ENCODE measurements at regions not wholly inside any gene's neighbourhood (a gene's known extent, or its start where the extent isn't known, plus 50 kb on each side); places are given as distances from the start of the nearest gene placed in this dataset.
"Not testable (repeated sequence)": the region's sequence is repeated elsewhere in the genome, so short reads cannot be mapped to it uniquely, and the experiment has no call there.

GRCh38 chr3:8166014-8166413, 335.6 kb upstream of the LMCD1 start:
- Histone ChIP-seq H3K9me3 (ENCODE audit: control insufficient read depth in 5 of 5, low read length in 5 of 5) (peaks cover 0 to 7% (median 4%) of the 10 kb centered on the region in 5 donors), H3K4me3 (ENCODE audit: low read depth in 1 of 5, low read length in 5 of 5) (no peak overlapping the region), H3K27me3 (ENCODE audit: control insufficient read depth in 5 of 5, insufficient read depth in 4 of 5, low read length in 5 of 5) (no peaks in the 10 kb centered on the region), H3K9ac (ENCODE audit: low read length in 5 of 5) (no peak overlapping the region), H3K36me3 (ENCODE audit: control insufficient read depth in 5 of 5, insufficient read depth in 5 of 5, low read length in 5 of 5) (no peaks in the 10 kb centered on the region), H3K4me1 (ENCODE audit: control insufficient read depth in 5 of 5, insufficient read depth in 5 of 5, low read length in 5 of 5) (no peaks in the 10 kb centered on the region), H3K27ac (ENCODE audit: low read depth, low read length) (no peak overlapping the region)

DNA sequence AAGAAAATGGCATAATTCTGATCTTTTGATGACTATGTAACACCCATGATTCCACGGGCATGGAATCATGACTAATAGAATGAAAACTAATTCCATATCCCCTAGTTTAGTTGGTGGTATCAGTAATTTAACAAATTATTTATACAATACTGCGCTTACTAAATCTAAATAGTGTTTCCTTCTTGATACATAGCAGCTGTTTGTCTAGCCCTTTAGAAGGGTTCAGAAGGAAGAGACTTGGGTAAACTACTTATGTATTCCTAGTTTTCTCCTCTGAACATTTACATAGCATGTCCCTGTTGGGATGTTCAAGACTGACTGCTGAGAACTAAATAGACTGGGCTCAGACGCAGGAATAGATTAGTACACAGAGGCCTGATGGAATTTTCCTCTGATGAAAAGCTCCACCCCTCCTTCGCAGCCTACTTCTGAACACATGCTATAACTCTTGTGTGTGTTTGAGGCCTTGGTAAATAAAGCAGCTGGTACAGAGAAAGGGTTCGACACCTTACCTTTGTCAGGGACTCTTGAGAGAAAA, 330.6 kb upstream of the LMCD1 start:
- Histone ChIP-seq H3K4me1 (ENCODE audit: control insufficient read depth in 5 of 5, insufficient read depth in 5 of 5, low read length in 5 of 5) (no peaks in the 10 kb centered on the region), H3K27me3 (ENCODE audit: control insufficient read depth in 5 of 5, insufficient read depth in 4 of 5, low read length in 5 of 5) (no peaks in the 10 kb centered on the region), H3K9ac (ENCODE audit: low read length in 5 of 5) (no peak overlapping the region), H3K4me3 (ENCODE audit: low read depth in 1 of 5, low read length in 5 of 5) (no peak overlapping the region), H3K9me3 (ENCODE audit: control insufficient read depth in 5 of 5, low read length in 5 of 5) (peaks cover 0 to 7% (median 0%) of the 10 kb centered on the region in 5 donors), H3K27ac (ENCODE audit: low read depth, low read length) (no peak overlapping the region), H3K36me3 (ENCODE audit: control insufficient read depth in 5 of 5, insufficient read depth in 5 of 5, low read length in 5 of 5) (no peaks in the 10 kb centered on the region)

DNA sequence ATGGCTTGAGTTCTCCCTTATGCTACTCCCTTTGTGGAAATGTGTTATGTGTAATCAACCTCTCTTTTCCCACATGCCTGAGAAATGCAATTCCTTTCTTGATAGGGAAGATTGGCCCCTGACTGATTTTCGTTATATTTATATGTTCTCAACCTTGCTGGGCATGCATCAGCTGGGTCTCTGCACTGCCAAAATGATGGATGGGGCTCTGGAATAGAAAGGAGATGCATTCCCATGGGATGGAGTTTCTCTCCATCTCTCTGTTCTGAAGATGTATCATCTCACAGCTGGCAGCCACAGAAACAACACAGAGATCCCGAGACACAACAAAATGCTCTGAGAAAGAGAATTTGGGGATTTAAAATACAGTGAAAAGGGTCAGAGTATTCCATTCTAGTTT, 327.7 kb upstream of the LMCD1 start:
- Histone ChIP-seq H3K4me3 (ENCODE audit: low read depth in 1 of 5, low read length in 5 of 5) (no peak overlapping the region), H3K27ac (ENCODE audit: low read depth, low read length) (no peak overlapping the region), H3K9me3 (ENCODE audit: control insufficient read depth in 5 of 5, low read length in 5 of 5) (no peaks in the 10 kb centered on the region), H3K27me3 (ENCODE audit: control insufficient read depth in 5 of 5, insufficient read depth in 4 of 5, low read length in 5 of 5) (no peaks in the 10 kb centered on the region), H3K9ac (ENCODE audit: low read length in 5 of 5) (no peak overlapping the region), H3K4me1 (ENCODE audit: control insufficient read depth in 5 of 5, insufficient read depth in 5 of 5, low read length in 5 of 5) (no peaks in the 10 kb centered on the region), H3K36me3 (ENCODE audit: control insufficient read depth in 5 of 5, insufficient read depth in 5 of 5, low read length in 5 of 5) (no peaks in the 10 kb centered on the region)

GRCh38 chr3:8176759-8177483, 324.7 kb upstream of the LMCD1 start:
- not testable (repeated sequence) for H3K4me1 ChIP-seq (ENCODE audit: control insufficient read depth in 5 of 5, insufficient read depth in 5 of 5, low read length in 5 of 5); H3K4me3 ChIP-seq (ENCODE audit: low read depth in 1 of 5, low read length in 5 of 5); H3K27me3 ChIP-seq (ENCODE audit: control insufficient read depth in 5 of 5, insufficient read depth in 4 of 5, low read length in 5 of 5); H3K9ac ChIP-seq (ENCODE audit: low read length in 5 of 5); H3K36me3 ChIP-seq (ENCODE audit: control insufficient read depth in 5 of 5, insufficient read depth in 5 of 5, low read length in 5 of 5); H3K27ac ChIP-seq (ENCODE audit: low read depth, low read length); H3K9me3 ChIP-seq (ENCODE audit: control insufficient read depth in 5 of 5, low read length in 5 of 5)

DNA sequence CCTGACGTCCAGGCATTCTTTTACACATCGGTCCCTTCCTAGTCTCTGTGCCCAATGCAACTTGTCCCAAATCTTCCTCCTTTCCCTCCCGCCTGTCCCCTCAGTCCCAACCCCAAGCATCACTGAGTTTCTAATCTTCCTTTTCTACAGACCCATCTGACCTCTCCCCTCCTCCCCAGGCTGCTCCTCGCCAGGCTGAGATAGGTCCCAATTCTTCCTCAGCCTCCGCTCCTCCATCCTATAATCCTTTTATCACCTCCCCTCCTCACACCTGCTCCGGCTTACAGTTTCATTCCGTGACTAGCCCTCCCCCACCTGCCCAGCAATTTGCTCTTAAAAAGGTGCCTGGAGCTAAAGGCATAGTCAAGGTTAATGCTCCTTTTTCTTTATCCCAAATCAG, 323.1 kb upstream of the LMCD1 start:
- H3K4me1 ChIP-seq (ENCODE audit: control insufficient read depth in 5 of 5, insufficient read depth in 5 of 5, low read length in 5 of 5); H3K27me3 ChIP-seq (ENCODE audit: control insufficient read depth in 5 of 5, insufficient read depth in 4 of 5, low read length in 5 of 5); H3K9ac ChIP-seq (ENCODE audit: low read length in 5 of 5); H3K36me3 ChIP-seq (ENCODE audit: control insufficient read depth in 5 of 5, insufficient read depth in 5 of 5, low read length in 5 of 5); H3K9me3 ChIP-seq (ENCODE audit: control insufficient read depth in 5 of 5, low read length in 5 of 5); H3K4me3 ChIP-seq (ENCODE audit: low read depth in 1 of 5, low read length in 5 of 5); H3K27ac ChIP-seq (ENCODE audit: low read depth, low read length): not testable (repeated sequence)

DNA sequence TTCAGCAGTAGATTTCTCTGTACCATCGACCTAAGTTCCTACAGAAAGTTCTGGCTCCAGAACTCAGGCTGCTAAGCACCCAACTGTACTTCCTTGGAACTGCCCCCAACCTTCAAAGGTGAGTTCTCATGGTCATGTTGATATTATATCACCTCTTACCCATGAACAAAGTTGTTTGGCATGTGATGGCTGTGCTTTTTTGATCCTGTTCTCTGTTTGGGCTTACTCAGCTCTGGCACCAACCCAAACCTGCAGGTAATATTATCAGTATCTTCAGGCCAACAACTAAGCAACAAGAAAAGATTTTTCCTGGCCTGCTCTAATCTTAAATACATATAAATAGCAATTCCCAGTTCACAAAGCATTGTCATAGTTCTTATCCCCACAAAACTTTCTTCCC, 318.7 kb upstream of the LMCD1 start:
- Histone ChIP-seq H3K36me3 (ENCODE audit: control insufficient read depth in 5 of 5, insufficient read depth in 5 of 5, low read length in 5 of 5) (no peaks in the 10 kb centered on the region), H3K9me3 (ENCODE audit: control insufficient read depth in 5 of 5, low read length in 5 of 5) (no peaks in the 10 kb centered on the region), H3K27ac (ENCODE audit: low read depth, low read length) (no peak overlapping the region), H3K27me3 (ENCODE audit: control insufficient read depth in 5 of 5, insufficient read depth in 4 of 5, low read length in 5 of 5) (no peaks in the 10 kb centered on the region), H3K9ac (ENCODE audit: low read length in 5 of 5) (no peak overlapping the region), H3K4me1 (ENCODE audit: control insufficient read depth in 5 of 5, insufficient read depth in 5 of 5, low read length in 5 of 5) (no peaks in the 10 kb centered on the region), H3K4me3 (ENCODE audit: low read depth in 1 of 5, low read length in 5 of 5) (no peak overlapping the region)

- no peaks in the 10 kb centered on the region for H3K9me3 ChIP-seq (ENCODE audit: control insufficient read depth in 5 of 5, low read length in 5 of 5)
- H3K27ac ChIP-seq (ENCODE audit: low read depth, low read length) = no peak overlapping the region
- no peaks in the 10 kb centered on the region for H3K27me3 ChIP-seq (ENCODE audit: control insufficient read depth in 5 of 5, insufficient read depth in 4 of 5, low read length in 5 of 5)
- H3K4me1 ChIP-seq (ENCODE audit: control insufficient read depth in 5 of 5, insufficient read depth in 5 of 5, low read length in 5 of 5) = no peaks in the 10 kb centered on the region
- no peak overlapping the region for H3K4me3 ChIP-seq (ENCODE audit: low read depth in 1 of 5, low read length in 5 of 5)
- no peaks in the 10 kb centered on the region for H3K36me3 ChIP-seq (ENCODE audit: control insufficient read depth in 5 of 5, insufficient read depth in 5 of 5, low read length in 5 of 5)
- no peak overlapping the region for H3K9ac ChIP-seq (ENCODE audit: low read length in 5 of 5)
Measured at GRCh38 chr3:8183627-8184026, 318.0 kb upstream of the LMCD1 start.

DNA sequence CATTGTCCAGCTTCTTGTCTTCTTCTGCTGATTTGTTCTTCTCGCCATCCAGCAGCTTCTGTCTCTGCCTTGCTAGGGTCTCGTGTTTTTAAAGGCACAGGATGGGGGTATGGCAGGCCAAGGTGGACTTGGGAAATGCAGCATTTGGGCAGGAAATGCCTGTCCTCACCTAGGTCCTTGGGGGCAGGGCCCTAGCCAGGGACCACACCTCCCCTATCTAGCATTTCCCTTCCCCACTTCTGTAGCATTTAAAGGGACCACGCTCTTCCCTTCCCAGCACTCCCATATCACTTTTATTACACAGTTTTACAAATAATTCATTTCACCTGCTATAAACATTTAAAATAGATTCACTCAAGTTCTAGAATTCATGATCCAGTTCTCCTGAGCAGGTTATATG, 315.4 kb upstream of the LMCD1 start:
- Histone ChIP-seq H3K9ac (ENCODE audit: low read length in 5 of 5) (no peak overlapping the region), H3K4me1 (ENCODE audit: control insufficient read depth in 5 of 5, insufficient read depth in 5 of 5, low read length in 5 of 5) (no peaks in the 10 kb centered on the region), H3K36me3 (ENCODE audit: control insufficient read depth in 5 of 5, insufficient read depth in 5 of 5, low read length in 5 of 5) (no peaks in the 10 kb centered on the region), H3K4me3 (ENCODE audit: low read depth in 1 of 5, low read length in 5 of 5) (no peak overlapping the region), H3K9me3 (ENCODE audit: control insufficient read depth in 5 of 5, low read length in 5 of 5) (peaks cover 0 to under 1% (median 0%) of the 10 kb centered on the region in 5 donors), H3K27me3 (ENCODE audit: control insufficient read depth in 5 of 5, insufficient read depth in 4 of 5, low read length in 5 of 5) (no peaks in the 10 kb centered on the region), H3K27ac (ENCODE audit: low read depth, low read length) (no peak overlapping the region)

DNA sequence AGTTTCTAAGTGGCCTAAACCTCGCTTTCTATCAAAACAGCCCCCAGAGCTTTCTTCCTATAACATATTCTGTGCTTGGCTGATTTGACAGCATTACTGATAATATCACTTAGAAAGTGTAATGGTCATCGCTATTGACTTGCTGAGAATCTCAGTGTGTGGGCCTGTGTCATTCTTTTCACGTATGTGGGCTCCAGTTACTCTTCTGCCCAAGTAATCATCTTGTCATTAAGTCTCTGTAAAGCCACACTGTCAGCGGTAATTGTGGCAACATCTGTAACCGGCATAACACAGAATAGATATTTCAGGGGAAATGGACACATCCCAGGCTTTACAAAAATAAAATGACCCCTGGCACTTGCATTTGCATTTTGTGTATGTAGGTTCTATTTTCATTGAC, 313.6 kb upstream of the LMCD1 start:
- no peaks in the 10 kb centered on the region for H3K36me3 ChIP-seq (ENCODE audit: control insufficient read depth in 5 of 5, insufficient read depth in 5 of 5, low read length in 5 of 5)
- H3K4me3 ChIP-seq (ENCODE audit: low read depth in 1 of 5, low read length in 5 of 5) = no peak overlapping the region
- no peaks in the 10 kb centered on the region for H3K27me3 ChIP-seq (ENCODE audit: control insufficient read depth in 5 of 5, insufficient read depth in 4 of 5, low read length in 5 of 5)
- peaks cover 0 to 3% (median 0%) of the 10 kb centered on the region in 5 donors for H3K9me3 ChIP-seq (ENCODE audit: control insufficient read depth in 5 of 5, low read length in 5 of 5)
- no peak overlapping the region for H3K27ac ChIP-seq (ENCODE audit: low read depth, low read length)
- H3K4me1 ChIP-seq (ENCODE audit: control insufficient read depth in 5 of 5, insufficient read depth in 5 of 5, low read length in 5 of 5) = no peaks in the 10 kb centered on the region
- no peak overlapping the region for H3K9ac ChIP-seq (ENCODE audit: low read length in 5 of 5)

- Histone ChIP-seq H3K27ac (ENCODE audit: low read depth, low read length) (no peak overlapping the region), H3K9ac (ENCODE audit: low read length in 5 of 5) (no peak overlapping the region), H3K36me3 (ENCODE audit: control insufficient read depth in 5 of 5, insufficient read depth in 5 of 5, low read length in 5 of 5) (no peaks in the 10 kb centered on the region), H3K27me3 (ENCODE audit: control insufficient read depth in 5 of 5, insufficient read depth in 4 of 5, low read length in 5 of 5) (no peaks in the 10 kb centered on the region), H3K9me3 (ENCODE audit: control insufficient read depth in 5 of 5, low read length in 5 of 5) (peaks cover 0 to 3% (median 0%) of the 10 kb centered on the region in 5 donors), H3K4me3 (ENCODE audit: low read depth in 1 of 5, low read length in 5 of 5) (no peak overlapping the region), H3K4me1 (ENCODE audit: control insufficient read depth in 5 of 5, insufficient read depth in 5 of 5, low read length in 5 of 5) (no peaks in the 10 kb centered on the region)
Measured at GRCh38 chr3:8189051-8189450, 312.6 kb upstream of the LMCD1 start.

Measured in subcutaneous abdominal adipose tissue (tissue), 5 donors.